ENCODE measurements at regions not wholly inside any gene's neighbourhood (a gene's known extent, or its start where the extent isn't known, plus 50 kb on each side); places are given as distances from the start of the nearest gene placed in this dataset.
"Not testable (repeated sequence)": the region's sequence is repeated elsewhere in the genome, so short reads cannot be mapped to it uniquely, and the experiment has no call there.

GRCh38 chr20:30164389-30164788 is 1093.1 kb upstream of the DEFB115 start:
- DNase-seq; intact Hi-C loops (cut with micrococcal nuclease); ATAC-seq: not testable (repeated sequence)

DNA sequence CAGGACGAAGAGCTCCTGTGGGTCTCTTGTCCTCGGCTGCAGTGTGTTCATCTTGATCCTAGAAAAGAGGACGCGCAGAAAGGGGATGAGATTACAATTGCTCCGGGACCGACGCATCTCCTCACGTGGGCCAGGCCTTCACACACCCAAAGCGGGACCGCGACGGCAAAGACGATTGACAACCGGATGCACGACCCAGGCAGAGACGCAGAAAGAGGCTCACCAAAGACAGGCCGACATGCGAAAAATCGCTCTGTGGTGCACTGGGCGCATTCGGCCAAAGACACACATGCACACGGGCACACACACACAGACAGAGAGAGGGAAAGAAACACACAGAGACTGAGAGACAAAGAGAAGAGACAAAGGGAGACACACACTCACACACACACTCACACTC is 1089.9 kb upstream of the DEFB115 start:
- no peak for DNase-seq
- ATAC-seq: no peak
- intact Hi-C loops (cut with micrococcal nuclease): no loop called here

DNA sequence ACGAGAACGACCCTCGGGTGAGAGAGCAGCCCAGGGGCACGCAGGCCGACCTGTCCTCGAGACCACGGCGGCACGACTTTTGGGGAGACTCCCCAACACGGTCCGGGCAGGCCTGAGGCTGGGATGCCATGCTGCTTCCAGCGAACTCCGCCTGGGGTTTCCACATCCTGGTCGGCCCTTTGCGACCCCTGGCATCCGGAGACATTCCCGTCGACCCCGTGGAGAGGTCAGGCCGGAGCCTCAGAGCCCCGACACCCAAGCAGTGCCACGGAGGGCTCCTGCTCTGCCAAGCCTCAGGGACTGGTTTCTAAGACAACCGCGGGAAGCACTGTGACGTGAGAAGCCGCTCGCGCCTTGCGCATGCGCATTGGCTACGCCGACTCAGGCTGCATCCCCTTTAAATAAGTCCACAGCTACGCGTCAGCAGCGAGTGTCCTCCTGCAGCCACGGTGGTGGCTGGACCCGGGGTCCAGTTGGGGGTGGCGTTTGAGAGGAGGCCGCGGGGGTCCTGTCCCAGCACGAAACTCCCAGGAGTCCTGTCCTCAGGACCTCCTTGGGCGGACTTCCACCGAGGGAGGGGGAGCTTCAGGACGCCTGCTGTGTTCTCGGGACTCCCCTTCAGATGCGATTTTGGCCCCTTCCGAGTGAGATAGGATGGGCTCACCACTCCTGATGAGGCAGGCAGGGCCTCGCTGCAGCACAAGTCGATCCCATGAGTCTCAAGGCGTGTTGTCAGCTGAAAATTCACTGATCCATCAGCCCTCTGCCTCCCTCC is 1089.3 kb upstream of the DEFB115 start:
- no peak for ATAC-seq
- DNase-seq: peak; percentile 25
- intact Hi-C loops (cut with micrococcal nuclease): no loop called here

- intact Hi-C loops (cut with micrococcal nuclease): no loop called here
- DNase-seq (no peak), ATAC-seq (no peak)
These were observed 1088.7 kb upstream of the DEFB115 start for GRCh38 chr20:30168800-30169138.

GRCh38 chr20:30175681-30176080 is 1081.8 kb upstream of the DEFB115 start:
- intact Hi-C loops (cut with micrococcal nuclease): no loop called here
- ATAC-seq (no peak), DNase-seq (no peak)

DNA sequence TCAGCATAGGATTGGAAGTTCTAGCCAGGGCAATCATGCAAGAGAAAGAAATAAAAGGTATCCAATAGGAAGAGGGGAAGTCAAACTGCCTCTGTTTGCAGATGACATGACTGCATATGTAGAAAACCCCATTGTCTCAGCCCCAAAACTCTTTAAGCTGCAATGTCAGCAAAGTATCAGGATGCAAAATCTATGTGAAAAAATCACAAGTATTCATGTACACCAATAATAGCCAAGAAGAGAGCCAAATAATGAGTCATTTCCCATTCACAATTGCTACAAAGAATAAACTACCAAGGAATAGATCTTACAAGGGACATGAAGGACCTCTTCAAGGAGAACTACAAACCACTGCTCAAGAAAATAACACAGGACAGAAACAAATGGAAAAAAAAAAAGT is 1074.3 kb upstream of the DEFB115 start:
- intact Hi-C loops (cut with micrococcal nuclease); DNase-seq; ATAC-seq: not testable (repeated sequence)

DNA sequence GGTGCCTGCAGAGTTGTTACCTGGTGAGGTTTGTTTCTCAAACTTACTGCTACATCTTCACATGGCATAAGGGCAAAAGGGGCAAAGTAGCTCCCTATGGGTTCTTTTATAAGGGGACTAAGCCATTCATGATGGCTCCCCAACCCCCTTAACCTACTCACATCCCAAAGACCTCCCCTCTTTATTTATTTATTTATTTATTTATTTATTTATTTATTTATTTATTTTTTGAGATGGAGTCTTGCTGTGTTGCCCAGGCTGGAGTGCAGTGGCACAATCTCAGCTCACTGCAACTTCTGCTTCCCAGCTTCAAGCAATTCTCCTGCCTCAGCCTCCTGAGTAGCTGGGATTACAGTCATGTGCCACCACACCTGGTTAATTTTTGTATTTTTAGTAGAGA is 1065.7 kb upstream of the DEFB115 start:
- intact Hi-C loops (cut with micrococcal nuclease); ATAC-seq; DNase-seq: not testable (repeated sequence)

DNA sequence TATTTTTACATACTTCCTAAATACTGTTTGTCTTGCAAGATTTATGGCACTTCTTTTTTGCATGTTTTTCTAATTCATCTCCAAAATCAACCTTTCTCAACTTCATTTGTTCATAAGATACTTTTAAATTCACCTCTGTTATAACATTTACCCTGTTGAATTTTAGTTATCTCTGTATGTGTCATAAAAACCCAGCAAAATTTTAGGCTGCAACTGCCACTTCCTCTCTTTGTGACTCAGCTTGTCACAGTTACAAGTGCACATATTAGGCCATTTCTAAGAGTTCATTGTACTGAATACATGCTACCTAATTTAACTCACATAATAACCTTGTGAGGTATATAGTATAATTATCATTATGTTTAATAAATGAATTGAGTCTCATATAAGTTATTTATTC is 1023.0 kb upstream of the DEFB115 start:
- ATAC-seq; intact Hi-C loops (cut with micrococcal nuclease); DNase-seq: not testable (repeated sequence)

DNA sequence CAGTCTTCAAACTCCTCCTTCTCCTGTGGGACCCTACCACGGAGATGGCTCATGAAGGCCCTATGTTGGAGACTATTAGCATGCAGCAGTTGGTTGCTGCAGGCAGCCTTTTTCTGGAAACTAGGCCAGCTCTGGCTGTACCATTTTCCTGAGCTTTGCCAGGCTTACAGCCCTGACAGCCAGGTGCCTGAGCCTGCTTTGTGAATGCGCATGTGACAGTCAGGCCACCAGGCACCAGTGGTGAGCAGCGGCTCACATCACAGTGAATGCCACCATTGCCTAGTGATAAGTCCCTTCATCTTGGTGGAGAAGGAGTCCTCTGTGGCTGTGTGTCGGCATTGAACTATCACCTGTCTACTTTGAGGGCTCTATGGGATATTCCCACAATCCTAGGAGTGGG is 982.4 kb upstream of the DEFB115 start:
- intact Hi-C loops (cut with micrococcal nuclease); DNase-seq; ATAC-seq: not testable (repeated sequence)

- no peak for ATAC-seq
- intact Hi-C loops (cut with micrococcal nuclease): no loop called here
- no peak for DNase-seq
These were observed 975.8 kb upstream of the DEFB115 start for GRCh38 chr20:30281584-30282197.

DNA sequence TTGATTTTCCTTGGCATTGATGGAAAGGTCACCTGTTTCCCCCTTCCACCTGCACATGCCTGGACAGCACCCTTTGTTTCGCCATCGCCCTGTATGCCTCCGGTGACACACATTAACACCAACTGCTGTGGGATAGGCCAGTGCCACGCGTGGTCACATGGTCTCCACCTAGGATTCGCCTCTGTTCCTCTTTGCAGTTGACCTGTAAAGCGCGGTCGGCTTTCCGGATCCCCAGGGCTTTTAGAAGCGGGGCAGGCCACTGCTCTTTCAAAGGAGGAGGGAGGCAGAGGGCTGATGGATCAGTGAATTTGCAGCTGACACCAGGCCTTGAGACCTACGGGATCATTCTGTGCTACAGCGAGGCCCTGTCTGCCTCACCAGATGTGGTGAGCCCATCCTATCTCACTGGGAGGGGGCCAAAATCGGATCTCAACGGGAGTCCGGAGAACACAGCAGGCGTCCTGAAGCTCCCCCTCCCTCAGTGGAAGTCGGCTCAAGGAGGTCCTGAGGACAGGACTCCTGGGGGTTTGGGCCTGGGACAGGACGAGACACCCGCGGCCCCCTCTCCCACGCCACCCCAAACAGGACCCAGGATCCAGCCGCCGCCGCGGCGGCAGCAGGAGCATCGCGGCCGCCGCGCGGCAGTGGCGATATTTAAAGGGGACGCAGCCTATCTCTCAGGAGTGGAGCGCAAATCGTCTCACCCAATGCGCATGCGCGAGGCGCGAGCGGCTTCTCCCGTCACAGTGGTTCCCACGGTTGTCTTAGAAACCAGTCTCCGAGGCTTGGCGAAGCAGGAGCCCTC is 973.8 kb upstream of the DEFB115 start:
- DNase-seq (peak; percentile 81), ATAC-seq (peak; percentile 23)
- intact Hi-C loops (cut with micrococcal nuclease): not testable (repeated sequence)

DNA sequence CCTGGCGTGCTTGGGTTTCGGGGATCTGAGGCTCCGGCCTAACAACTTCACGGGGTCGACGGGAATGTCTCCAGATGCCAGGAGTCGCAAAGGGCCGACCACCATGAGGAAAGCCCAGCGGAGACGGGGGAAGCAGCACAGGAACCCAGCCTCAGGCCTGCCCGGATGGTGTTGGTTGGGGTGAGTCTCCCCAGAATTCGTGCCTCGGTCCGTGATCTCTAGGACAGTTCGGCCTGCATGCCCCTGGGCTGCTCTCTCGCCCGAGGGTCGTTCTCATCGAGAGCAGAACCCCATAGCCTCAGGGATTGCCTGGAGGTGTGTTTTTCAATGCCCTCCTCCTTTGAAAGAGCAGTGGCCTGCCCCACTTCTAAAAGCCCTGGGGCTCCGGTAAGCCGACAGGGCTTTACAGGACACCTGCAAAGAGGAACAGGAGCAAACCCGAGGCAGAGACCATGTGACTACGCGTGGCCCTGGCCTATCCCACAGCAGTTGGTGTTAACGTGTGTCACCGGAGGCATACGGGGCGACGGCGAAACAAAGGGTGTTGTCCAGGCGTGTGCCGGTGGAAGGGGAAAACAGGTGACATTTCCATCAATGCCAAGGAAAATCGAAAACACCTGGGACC is 973.1 kb upstream of the DEFB115 start:
- intact Hi-C loops (cut with micrococcal nuclease): no loop called here
- no peak for ATAC-seq
- no peak for DNase-seq

GRCh38 chr20:30285677-30286076 is 971.8 kb upstream of the DEFB115 start:
- ATAC-seq (no peak), DNase-seq (no peak)
- intact Hi-C loops (cut with micrococcal nuclease): no loop called here

DNA sequence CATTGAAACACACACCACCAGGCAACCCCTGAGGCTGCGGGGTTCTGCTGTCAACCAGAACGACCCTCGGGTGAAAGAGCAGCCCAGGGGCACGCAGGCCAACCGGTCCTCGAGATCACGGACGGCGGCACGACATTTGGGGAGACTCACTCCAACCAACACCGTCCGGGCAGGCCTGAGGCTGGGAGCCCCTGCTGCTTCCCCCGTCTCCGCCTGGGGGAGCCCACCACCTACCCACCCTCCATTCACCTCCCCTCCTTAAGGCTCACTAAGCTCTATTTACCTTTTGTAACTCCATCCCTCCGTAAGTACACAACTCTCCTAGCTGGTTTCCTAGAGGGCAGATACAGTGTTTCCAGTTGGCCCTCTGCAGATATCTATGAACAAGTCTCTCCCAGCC is 971.3 kb upstream of the DEFB115 start:
- ATAC-seq: no peak
- intact Hi-C loops (cut with micrococcal nuclease): no loop called here
- no peak for DNase-seq

GRCh38 chr20:30287459-30287858 is 970.0 kb upstream of the DEFB115 start:
- ATAC-seq; DNase-seq; intact Hi-C loops (cut with micrococcal nuclease): not testable (repeated sequence)

- no peak for ATAC-seq
- intact Hi-C loops (cut with micrococcal nuclease): no loop called here
- no peak for DNase-seq
These were observed 969.1 kb upstream of the DEFB115 start for GRCh38 chr20:30288346-30288745.

DNA sequence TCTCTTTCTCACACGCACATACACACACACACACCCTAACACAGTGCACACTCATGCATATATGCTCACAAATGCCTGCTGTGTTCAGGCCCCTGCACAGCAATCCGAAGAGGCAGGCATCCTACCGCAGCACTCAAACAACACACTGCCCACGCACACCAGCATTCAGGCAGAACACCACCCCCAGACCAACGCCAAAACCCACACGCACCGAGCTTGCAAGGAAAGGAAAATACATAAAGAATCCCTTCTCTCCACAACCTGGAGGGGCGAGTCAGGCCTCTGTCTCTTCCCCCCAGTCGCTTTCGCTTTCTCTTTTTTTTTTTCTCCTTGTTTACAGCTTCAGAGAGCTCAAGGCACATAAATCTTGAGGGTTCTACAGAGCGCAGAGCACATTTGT is 968.4 kb upstream of the DEFB115 start:
- ATAC-seq; DNase-seq; intact Hi-C loops (cut with micrococcal nuclease): not testable (repeated sequence)

DNA sequence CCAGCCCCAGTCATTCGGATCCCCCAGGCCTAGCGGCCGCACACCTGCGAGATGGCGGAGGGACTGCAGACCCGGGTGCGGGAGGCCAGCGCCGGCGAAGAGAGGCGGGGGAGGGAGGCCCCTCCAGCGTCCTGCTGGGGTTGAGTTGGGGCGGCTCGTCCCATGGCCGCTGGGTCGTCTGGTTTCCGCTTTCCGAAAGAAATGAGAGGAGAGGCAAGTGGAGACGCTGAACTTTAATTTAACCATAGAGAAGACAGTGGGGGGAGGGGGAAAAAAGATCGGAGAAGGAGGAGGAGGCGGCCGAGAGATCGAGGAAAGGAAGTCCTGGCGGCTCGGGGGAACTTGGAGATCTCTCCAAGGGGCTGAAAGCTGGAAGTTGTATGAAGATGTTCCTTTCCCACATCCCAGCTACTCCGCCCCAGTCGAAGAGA is 967.7 kb upstream of the DEFB115 start:
- intact Hi-C loops (cut with micrococcal nuclease); DNase-seq: not testable (repeated sequence)

DNA sequence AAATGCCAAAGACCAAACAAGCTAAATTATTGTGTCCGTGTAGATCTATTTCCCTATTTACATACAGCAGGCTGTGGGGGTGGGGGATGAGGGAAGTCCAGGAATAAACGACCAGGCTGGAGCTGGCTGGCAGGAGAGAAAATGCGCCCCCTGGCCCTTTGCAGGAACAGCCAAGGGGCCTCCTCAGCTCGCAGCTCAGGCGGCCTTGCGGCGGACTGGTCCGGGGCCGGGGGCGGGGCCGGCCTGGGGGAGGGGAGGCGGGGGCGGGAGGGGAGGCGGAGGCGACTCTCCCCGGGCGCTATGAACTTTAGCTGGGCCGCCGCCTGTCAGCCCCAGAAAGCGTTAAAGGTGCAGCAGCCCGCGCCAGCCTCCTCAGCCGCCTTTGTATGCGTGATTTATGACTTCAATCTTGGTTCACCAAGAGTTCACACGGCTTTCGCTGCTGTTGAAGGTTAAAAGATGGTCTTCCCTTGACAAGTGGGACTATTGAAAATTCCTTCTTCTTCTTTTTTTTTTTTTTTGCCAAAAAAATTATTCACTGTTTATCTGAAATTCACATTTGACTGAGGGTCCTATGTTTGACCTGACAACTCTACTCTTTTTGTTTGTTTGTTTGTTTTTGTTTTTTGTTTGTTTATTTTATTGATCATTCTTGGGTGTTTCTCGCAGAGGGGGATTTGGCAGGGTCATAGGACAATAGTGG is 967.0 kb upstream of the DEFB115 start:
- peak; percentile 52 for DNase-seq
- ATAC-seq: peak; percentile 71
- intact Hi-C loops (cut with micrococcal nuclease): not testable (repeated sequence)

More for the DNA sequence above, 967.7 kb upstream of the DEFB115 start:
- not testable (repeated sequence) for ATAC-seq

Measured in left ventricle myocardium superior (tissue), 1 donor.